ENCODE measurements at regions not wholly inside any gene's neighbourhood (a gene's known extent, or its start where the extent isn't known, plus 50 kb on each side); places are given as distances from the start of the nearest gene placed in this dataset.
"Not testable (repeated sequence)": the region's sequence is repeated elsewhere in the genome, so short reads cannot be mapped to it uniquely, and the experiment has no call there.

GRCh38 chr19:28638445-28638844 lies 574.5 kb downstream of the UQCRFS1 start:
- no peak overlapping the region for H3K4me3 ChIP-seq (ENCODE audit: low read depth, low read length)

- H3K4me3 ChIP-seq (ENCODE audit: low read depth, low read length) = no peak overlapping the region
These were observed 576.2 kb downstream of the UQCRFS1 start for GRCh38 chr19:28636706-28637105.

GRCh38 chr19:28636016-28636629 lies 576.8 kb downstream of the UQCRFS1 start:
- H3K4me3 ChIP-seq (ENCODE audit: low read depth, low read length) = no peak overlapping the region

- no peak overlapping the region for H3K4me3 ChIP-seq (ENCODE audit: low read depth, low read length)
These were observed 578.1 kb downstream of the UQCRFS1 start for GRCh38 chr19:28634837-28635236.

- no peak overlapping the region for H3K4me3 ChIP-seq (ENCODE audit: low read depth, low read length)
These were observed 579.0 kb downstream of the UQCRFS1 start for GRCh38 chr19:28634019-28634328.

- no peak overlapping the region for H3K4me3 ChIP-seq (ENCODE audit: low read depth, low read length)
These were observed 579.5 kb downstream of the UQCRFS1 start for GRCh38 chr19:28633319-28634018.

GRCh38 chr19:28632371-28633080 lies 580.4 kb downstream of the UQCRFS1 start:
- H3K4me3 ChIP-seq (ENCODE audit: low read depth, low read length) = no peak overlapping the region

- no peak overlapping the region for H3K4me3 ChIP-seq (ENCODE audit: low read depth, low read length)
These were observed 581.0 kb downstream of the UQCRFS1 start for GRCh38 chr19:28631961-28632360.

- H3K4me3 ChIP-seq (ENCODE audit: low read depth, low read length) = no peak overlapping the region
These were observed 585.3 kb downstream of the UQCRFS1 start for GRCh38 chr19:28627669-28628068.

- H3K4me3 ChIP-seq (ENCODE audit: low read depth, low read length) = not testable (repeated sequence)
These were observed 586.5 kb downstream of the UQCRFS1 start for GRCh38 chr19:28626407-28626806.

GRCh38 chr19:28619816-28620429 lies 593.0 kb downstream of the UQCRFS1 start:
- no peak overlapping the region for H3K4me3 ChIP-seq (ENCODE audit: low read depth, low read length)

- H3K4me3 ChIP-seq (ENCODE audit: low read depth, low read length) = no peak overlapping the region
These were observed 594.4 kb downstream of the UQCRFS1 start for GRCh38 chr19:28618504-28618903.

GRCh38 chr19:28615966-28616365 lies 597.0 kb downstream of the UQCRFS1 start:
- H3K4me3 ChIP-seq (ENCODE audit: low read depth, low read length) = no peak overlapping the region

GRCh38 chr19:28615546-28615916 lies 597.4 kb downstream of the UQCRFS1 start:
- no peak overlapping the region for H3K4me3 ChIP-seq (ENCODE audit: low read depth, low read length)

GRCh38 chr19:28614634-28615545 lies 598.1 kb downstream of the UQCRFS1 start:
- H3K4me3 ChIP-seq (ENCODE audit: low read depth, low read length) = no peak overlapping the region

- no peak overlapping the region for H3K4me3 ChIP-seq (ENCODE audit: low read depth, low read length)
These were observed 600.6 kb downstream of the UQCRFS1 start for GRCh38 chr19:28612275-28612769.

GRCh38 chr19:28611227-28611914 lies 601.6 kb downstream of the UQCRFS1 start:
- not testable (repeated sequence) for H3K4me3 ChIP-seq (ENCODE audit: low read depth, low read length)

- no peak overlapping the region for H3K4me3 ChIP-seq (ENCODE audit: low read depth, low read length)
These were observed 602.2 kb downstream of the UQCRFS1 start for GRCh38 chr19:28610731-28611130.

- H3K4me3 ChIP-seq (ENCODE audit: low read depth, low read length) = no peak overlapping the region
These were observed 603.0 kb downstream of the UQCRFS1 start for GRCh38 chr19:28609944-28610343.
